ENCODE measurements at regions not wholly inside any gene's neighbourhood (a gene's known extent, or its start where the extent isn't known, plus 50 kb on each side); places are given as distances from the start of the nearest gene placed in this dataset.

- TF ChIP-seq ZFP3 (tag by site-specific recombination; IDR thresholded peaks at IDR 0.05; ENCODE audit: low read depth): no peak
- TF ChIP-seq, protein P1, sequence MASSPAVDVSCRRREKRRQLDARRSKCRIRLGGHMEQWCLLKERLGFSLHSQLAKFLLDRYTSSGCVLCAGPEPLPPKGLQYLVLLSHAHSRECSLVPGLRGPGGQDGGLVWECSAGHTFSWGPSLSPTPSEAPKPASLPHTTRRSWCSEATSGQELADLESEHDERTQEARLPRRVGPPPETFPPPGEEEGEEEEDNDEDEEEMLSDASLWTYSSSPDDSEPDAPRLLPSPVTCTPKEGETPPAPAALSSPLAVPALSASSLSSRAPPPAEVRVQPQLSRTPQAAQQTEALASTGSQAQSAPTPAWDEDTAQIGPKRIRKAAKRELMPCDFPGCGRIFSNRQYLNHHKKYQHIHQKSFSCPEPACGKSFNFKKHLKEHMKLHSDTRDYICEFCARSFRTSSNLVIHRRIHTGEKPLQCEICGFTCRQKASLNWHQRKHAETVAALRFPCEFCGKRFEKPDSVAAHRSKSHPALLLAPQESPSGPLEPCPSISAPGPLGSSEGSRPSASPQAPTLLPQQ (tag by site-specific recombination; IDR thresholded peaks at IDR 0.05): no peak
- no peak for TF ChIP-seq ZNF10 (tag by site-specific recombination; IDR thresholded peaks at IDR 0.05)
- no peak for TF ChIP-seq RBAK (tag by site-specific recombination; IDR thresholded peaks at IDR 0.05)
- TF ChIP-seq ZNF549 (tag by site-specific recombination; IDR thresholded peaks at IDR 0.05): no peak
- TF ChIP-seq ZNF214 (tag by site-specific recombination; IDR thresholded peaks at IDR 0.05; ENCODE audit: borderline replicate concordance): no peak
- no peak for TF ChIP-seq ZNF639 (tag by site-specific recombination; IDR thresholded peaks at IDR 0.05)
- TF ChIP-seq ZNF707 (tag by site-specific recombination; IDR thresholded peaks at IDR 0.05): no peak
- no peak for TF ChIP-seq ZNF112 (tag by site-specific recombination; IDR thresholded peaks at IDR 0.05)
- no peak for TF ChIP-seq ZNF701 (tag by site-specific recombination; IDR thresholded peaks at IDR 0.05)
- TF ChIP-seq ZNF785 (tag by site-specific recombination; IDR thresholded peaks at IDR 0.05): no peak
- no peak for TF ChIP-seq ZNF747 (tag by site-specific recombination; IDR thresholded peaks at IDR 0.05)
- TF ChIP-seq ZNF132 (tag by site-specific recombination; IDR thresholded peaks at IDR 0.05; ENCODE audit: borderline replicate concordance): no peak
- no peak for TF ChIP-seq ZNF558 (tag by site-specific recombination; IDR thresholded peaks at IDR 0.05)
- TF ChIP-seq ZSCAN16 (tag by site-specific recombination; IDR thresholded peaks at IDR 0.05): no peak
- TF ChIP-seq ZNF341 (tag by site-specific recombination; IDR thresholded peaks at IDR 0.05; ENCODE audit: low read depth): no peak
- no peak for TF ChIP-seq KLF10 (tag by site-specific recombination; IDR thresholded peaks at IDR 0.05)
- H3K4me1 ChIP-seq (ENCODE audit: control insufficient read depth, insufficient read depth, low read length): peaks cover 5% of the 10 kb centered on the region; the same call in 1 of the 2 replicates
- ChIA-PET POLR2A (no interaction called here), CTCF (interaction anchor here (0.6 kb wide), 1 partner anchor 243 kb away, joined by 5 read pairs; no protein-coding TSS in a partner anchor)
- H3K9me3 ChIP-seq (ENCODE audit: control insufficient read depth, insufficient read depth, low read depth, low read length): no peaks in the 10 kb centered on the region
- H3K27ac ChIP-seq (ENCODE audit: extremely low read depth, low read depth, low read length): no peak overlapping the region
- H3K36me3 ChIP-seq (ENCODE audit: control insufficient read depth in 2 of 2, insufficient read depth in 1 of 2, low read length in 2 of 2): no peaks in the 10 kb centered on the region
- H3K4me3 ChIP-seq (ENCODE audit: low read depth, low read length): no peak overlapping the region
These were observed 277.0 kb upstream of the HNRNPA3 start for GRCh38 chr2:176935543-176936102.

DNA sequence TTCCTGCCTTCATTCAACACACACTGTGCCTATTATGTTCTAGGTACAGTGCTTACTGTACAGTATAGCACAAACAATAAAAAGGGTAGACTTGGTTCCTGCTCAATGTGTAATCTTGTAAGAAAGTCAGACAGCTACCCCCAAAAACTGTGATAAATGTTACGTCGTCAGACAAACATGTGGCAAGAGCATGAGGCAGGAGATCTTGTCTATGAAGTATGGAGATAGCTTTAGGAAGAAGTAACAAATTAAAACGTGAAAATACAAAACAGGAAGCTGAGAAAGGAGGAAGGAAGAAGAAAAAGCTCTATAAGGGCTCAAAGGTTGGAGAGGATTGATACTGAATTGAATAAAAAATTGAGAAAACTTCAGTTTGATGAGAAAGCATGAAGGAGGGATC is 276.2 kb upstream of the HNRNPA3 start:
- Histone ChIP-seq H3K36me3 (ENCODE audit: control insufficient read depth in 2 of 2, insufficient read depth in 1 of 2, low read length in 2 of 2) (no peaks in the 10 kb centered on the region), H3K4me1 (ENCODE audit: control insufficient read depth, insufficient read depth, low read length) (peaks cover 5% of the 10 kb centered on the region; the same call in 1 of the 2 replicates), H3K4me3 (ENCODE audit: low read depth, low read length) (no peak overlapping the region), H3K27ac (ENCODE audit: extremely low read depth, low read depth, low read length) (no peak overlapping the region), H3K9me3 (ENCODE audit: control insufficient read depth, insufficient read depth, low read depth, low read length) (no peaks in the 10 kb centered on the region)
- ChIA-PET CTCF (no interaction called here), POLR2A (no interaction called here)
- no peak for TF ChIP-seq SP3 (tag by site-specific recombination; IDR thresholded peaks at IDR 0.05)
- no peak for TF ChIP-seq FEZF1 (tag by site-specific recombination; IDR thresholded peaks at IDR 0.05)

GRCh38 chr2:176944998-176945397 is 267.6 kb upstream of the HNRNPA3 start:
- no peaks in the 10 kb centered on the region for H3K36me3 ChIP-seq (ENCODE audit: control insufficient read depth in 2 of 2, insufficient read depth in 1 of 2, low read length in 2 of 2)
- ChIA-PET POLR2A (no interaction called here), CTCF (interaction anchor here (0.6 kb wide), 1 partner anchor 933 kb away, joined by 3 read pairs; no protein-coding TSS in a partner anchor)
- no peaks in the 10 kb centered on the region for H3K4me1 ChIP-seq (ENCODE audit: control insufficient read depth, insufficient read depth, low read length)
- H3K27ac ChIP-seq (ENCODE audit: extremely low read depth, low read depth, low read length): no peak overlapping the region
- TF ChIP-seq ZNF292 (tag by site-specific recombination; IDR thresholded peaks at IDR 0.05; ENCODE audit: borderline replicate concordance, low read depth): no peak
- TF ChIP-seq ZNF404 (tag by site-specific recombination; IDR thresholded peaks at IDR 0.05): no peak
- TF ChIP-seq, protein P2, sequence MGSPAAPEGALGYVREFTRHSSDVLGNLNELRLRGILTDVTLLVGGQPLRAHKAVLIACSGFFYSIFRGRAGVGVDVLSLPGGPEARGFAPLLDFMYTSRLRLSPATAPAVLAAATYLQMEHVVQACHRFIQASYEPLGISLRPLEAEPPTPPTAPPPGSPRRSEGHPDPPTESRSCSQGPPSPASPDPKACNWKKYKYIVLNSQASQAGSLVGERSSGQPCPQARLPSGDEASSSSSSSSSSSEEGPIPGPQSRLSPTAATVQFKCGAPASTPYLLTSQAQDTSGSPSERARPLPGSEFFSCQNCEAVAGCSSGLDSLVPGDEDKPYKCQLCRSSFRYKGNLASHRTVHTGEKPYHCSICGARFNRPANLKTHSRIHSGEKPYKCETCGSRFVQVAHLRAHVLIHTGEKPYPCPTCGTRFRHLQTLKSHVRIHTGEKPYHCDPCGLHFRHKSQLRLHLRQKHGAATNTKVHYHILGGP (tag by site-specific recombination; IDR thresholded peaks at IDR 0.05): no peak
- no peak for TF ChIP-seq OSR2 (tag by site-specific recombination; IDR thresholded peaks at IDR 0.05)
- H3K4me3 ChIP-seq (ENCODE audit: low read depth, low read length): no peak overlapping the region
- no peaks in the 10 kb centered on the region for H3K9me3 ChIP-seq (ENCODE audit: control insufficient read depth, insufficient read depth, low read depth, low read length)
